MM.1S (cell line): ENCODE measurements at regions not wholly inside any gene's neighbourhood (a gene's known extent, or its start where the extent isn't known, plus 50 kb on each side); places are given as distances from the start of the nearest gene placed in this dataset.

Experiments used
- CTCF ChIP-seq: fragments of 300-600 bp; sonication (generic); IDR thresholded peaks from 2 replicates; pipeline ENCODE4 v1.5.1; 2016; ENCODE audit warnings: antibody characterized with exemption, low read length, mixed read lengths
- EZH2 ChIP-seq: fragments of 300-600 bp; sonication (generic); optimal IDR thresholded peaks from 2 replicates; pipeline ENCODE3; 2017; ENCODE audit warnings: low read depth, mild to moderate bottlenecking, antibody characterized with exemption, low read length, mixed read lengths
- EZH2phosphoT487 ChIP-seq: fragments of 300-600 bp; sonication (generic); IDR thresholded peaks from 2 replicates; pipeline ENCODE4 v1.6.1; 2018; ENCODE audit warnings: antibody characterized with exemption, low read length

- TF ChIP-seq CTCF (no peak), EZH2 (no peak), EZH2phosphoT487 (no peak)
Observed at GRCh38 chr12:27163048-27163715, 80.8 kb upstream of the C12orf71 start.
